ENCODE measurements at regions not wholly inside any gene's neighbourhood (a gene's known extent, or its start where the extent isn't known, plus 50 kb on each side); places are given as distances from the start of the nearest gene placed in this dataset.

DNA sequence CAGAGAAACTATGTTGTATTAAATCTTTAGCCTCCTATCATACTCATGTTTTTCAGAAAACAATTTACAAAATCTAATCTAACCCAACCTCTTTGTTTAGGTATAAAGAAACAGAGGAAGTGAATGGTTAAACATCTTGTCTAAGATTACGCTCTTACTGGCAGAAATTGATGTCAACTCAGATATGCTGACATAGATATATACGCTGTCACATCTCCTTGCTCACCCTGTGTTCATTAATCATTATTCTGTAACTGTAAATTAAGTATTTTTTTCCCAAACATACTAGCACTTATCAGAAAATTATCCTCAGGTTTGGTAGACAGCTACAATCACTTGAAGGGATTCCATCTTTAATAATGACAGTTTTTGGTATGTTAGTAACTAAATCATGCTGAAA lies 1127.6 kb upstream of the SEL1L start:
- TF ChIP-seq, protein P1, sequence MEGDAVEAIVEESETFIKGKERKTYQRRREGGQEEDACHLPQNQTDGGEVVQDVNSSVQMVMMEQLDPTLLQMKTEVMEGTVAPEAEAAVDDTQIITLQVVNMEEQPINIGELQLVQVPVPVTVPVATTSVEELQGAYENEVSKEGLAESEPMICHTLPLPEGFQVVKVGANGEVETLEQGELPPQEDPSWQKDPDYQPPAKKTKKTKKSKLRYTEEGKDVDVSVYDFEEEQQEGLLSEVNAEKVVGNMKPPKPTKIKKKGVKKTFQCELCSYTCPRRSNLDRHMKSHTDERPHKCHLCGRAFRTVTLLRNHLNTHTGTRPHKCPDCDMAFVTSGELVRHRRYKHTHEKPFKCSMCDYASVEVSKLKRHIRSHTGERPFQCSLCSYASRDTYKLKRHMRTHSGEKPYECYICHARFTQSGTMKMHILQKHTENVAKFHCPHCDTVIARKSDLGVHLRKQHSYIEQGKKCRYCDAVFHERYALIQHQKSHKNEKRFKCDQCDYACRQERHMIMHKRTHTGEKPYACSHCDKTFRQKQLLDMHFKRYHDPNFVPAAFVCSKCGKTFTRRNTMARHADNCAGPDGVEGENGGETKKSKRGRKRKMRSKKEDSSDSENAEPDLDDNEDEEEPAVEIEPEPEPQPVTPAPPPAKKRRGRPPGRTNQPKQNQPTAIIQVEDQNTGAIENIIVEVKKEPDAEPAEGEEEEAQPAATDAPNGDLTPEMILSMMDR (IDR thresholded peaks at IDR 0.05), result no peak
- no peak for TF ChIP-seq EP300 (IDR thresholded peaks at IDR 0.05)
- TF ChIP-seq POLR2A (IDR thresholded peaks at IDR 0.05), result no peak

All from ovary (tissue), 3 donors.